ENCODE measurements at regions not wholly inside any gene's neighbourhood (a gene's known extent, or its start where the extent isn't known, plus 50 kb on each side); places are given as distances from the start of the nearest gene placed in this dataset.

DNA sequence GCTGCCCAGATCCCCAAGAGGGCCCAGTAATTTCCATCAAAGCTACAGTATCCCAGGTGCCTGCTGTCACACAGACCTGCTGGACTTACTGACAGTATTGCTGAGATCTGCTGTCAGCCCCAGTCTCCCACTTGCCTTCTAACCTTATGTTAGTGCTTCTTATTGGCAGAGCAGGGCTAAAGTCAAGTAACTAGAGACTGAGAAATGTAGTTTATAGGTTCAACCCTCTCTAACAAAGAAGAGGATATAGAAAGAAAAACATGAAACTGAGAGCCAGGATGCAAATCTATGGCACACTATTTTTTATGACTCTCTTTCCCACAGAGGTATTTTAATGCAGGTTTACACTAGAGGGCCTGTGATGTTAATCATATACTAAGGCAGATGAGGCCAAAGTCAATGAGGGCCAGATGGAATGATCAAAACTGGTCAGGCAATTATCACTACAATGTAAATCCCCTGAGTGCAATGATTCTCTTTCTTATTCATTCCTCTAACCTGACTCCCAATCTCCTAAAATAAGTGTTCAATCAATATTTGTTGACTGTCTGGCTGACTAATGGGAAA lies 781.9 kb downstream of the VRK1 start:
- H3K4me2 ChIP-seq (ENCODE audit: low read length): no peak overlapping the region
- H3K9ac ChIP-seq (ENCODE audit: low read depth, low read length): no peak overlapping the region
- no peaks in the 10 kb centered on the region for H3K4me1 ChIP-seq (ENCODE audit: control insufficient read depth, insufficient read depth, low read length)
- H3K36me3 ChIP-seq (ENCODE audit: insufficient read depth, low read length): no peaks in the 10 kb centered on the region
- no peak overlapping the region for H3K4me3 ChIP-seq (ENCODE audit: low read length)
- peaks cover 20% of the 10 kb centered on the region for H3K9me3 ChIP-seq (replicated peaks; ENCODE audit: low read length)
- H3K27me3 ChIP-seq (ENCODE audit: control insufficient read depth, insufficient read depth, low read length): no peaks in the 10 kb centered on the region

DNA sequence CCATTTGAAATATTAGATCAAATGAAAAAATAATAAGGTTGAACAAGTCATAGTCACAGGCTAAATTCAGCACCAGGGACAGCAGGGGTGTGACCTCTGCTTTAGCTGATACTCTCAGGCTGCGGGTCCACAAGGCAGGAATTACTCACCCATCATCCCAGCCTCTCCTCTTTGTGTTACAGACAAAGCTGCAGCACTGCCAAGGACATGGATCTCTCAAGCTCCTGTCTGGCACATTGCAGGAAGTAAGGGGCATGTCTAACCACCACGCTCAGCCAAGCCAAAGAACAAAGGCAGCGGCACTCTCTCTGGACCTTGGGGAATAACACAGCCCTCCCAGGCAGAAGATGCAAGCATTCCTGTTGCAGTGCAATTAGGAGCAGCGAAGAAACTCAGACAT lies 783.8 kb downstream of the VRK1 start:
- peaks cover 17% of the 10 kb centered on the region for H3K9me3 ChIP-seq (replicated peaks; ENCODE audit: low read length)
- H3K4me2 ChIP-seq (ENCODE audit: low read length): no peak overlapping the region
- no peaks in the 10 kb centered on the region for H3K4me1 ChIP-seq (ENCODE audit: control insufficient read depth, insufficient read depth, low read length)
- no peak overlapping the region for H3K9ac ChIP-seq (ENCODE audit: low read depth, low read length)
- H3K36me3 ChIP-seq (ENCODE audit: insufficient read depth, low read length): no peaks in the 10 kb centered on the region
- no peak overlapping the region for H3K4me3 ChIP-seq (ENCODE audit: low read length)
- no peaks in the 10 kb centered on the region for H3K27me3 ChIP-seq (ENCODE audit: control insufficient read depth, insufficient read depth, low read length)

- no peaks in the 10 kb centered on the region for H3K36me3 ChIP-seq (ENCODE audit: insufficient read depth, low read length)
- H3K9ac ChIP-seq (ENCODE audit: low read depth, low read length): no peak overlapping the region
- no peaks in the 10 kb centered on the region for H3K4me1 ChIP-seq (ENCODE audit: control insufficient read depth, insufficient read depth, low read length)
- H3K4me2 ChIP-seq (ENCODE audit: low read length): no peak overlapping the region
- no peak overlapping the region for H3K4me3 ChIP-seq (ENCODE audit: low read length)
- no peaks in the 10 kb centered on the region for H3K27me3 ChIP-seq (ENCODE audit: control insufficient read depth, insufficient read depth, low read length)
- peaks cover 18% of the 10 kb centered on the region for H3K9me3 ChIP-seq (replicated peaks; ENCODE audit: low read length)
Measured at GRCh38 chr14:97582022-97582421, 784.8 kb downstream of the VRK1 start.

- Histone ChIP-seq H3K36me3 (ENCODE audit: insufficient read depth, low read length) (no peaks in the 10 kb centered on the region), H3K4me1 (ENCODE audit: control insufficient read depth, insufficient read depth, low read length) (no peaks in the 10 kb centered on the region), H3K4me3 (ENCODE audit: low read length) (no peak overlapping the region), H3K27me3 (ENCODE audit: control insufficient read depth, insufficient read depth, low read length) (no peaks in the 10 kb centered on the region), H3K9ac (ENCODE audit: low read depth, low read length) (no peak overlapping the region), H3K4me2 (ENCODE audit: low read length) (no peak overlapping the region), H3K9me3 (replicated peaks; ENCODE audit: low read length) (peaks cover 12% of the 10 kb centered on the region)
Measured at GRCh38 chr14:97584528-97584927, 787.3 kb downstream of the VRK1 start.

- H3K9ac ChIP-seq (ENCODE audit: low read depth, low read length): no peak overlapping the region
- H3K4me1 ChIP-seq (ENCODE audit: control insufficient read depth, insufficient read depth, low read length): no peaks in the 10 kb centered on the region
- no peaks in the 10 kb centered on the region for H3K27me3 ChIP-seq (ENCODE audit: control insufficient read depth, insufficient read depth, low read length)
- H3K36me3 ChIP-seq (ENCODE audit: insufficient read depth, low read length): no peaks in the 10 kb centered on the region
- peaks cover 16% of the 10 kb centered on the region for H3K9me3 ChIP-seq (replicated peaks; ENCODE audit: low read length)
- H3K4me3 ChIP-seq (ENCODE audit: low read length): no peak overlapping the region
- no peak overlapping the region for H3K4me2 ChIP-seq (ENCODE audit: low read length)
Measured at GRCh38 chr14:97592341-97592980, 795.3 kb downstream of the VRK1 start.

GRCh38 chr14:97594306-97594705 lies 797.1 kb downstream of the VRK1 start:
- H3K9me3 ChIP-seq (replicated peaks; ENCODE audit: low read length): peaks cover 16% of the 10 kb centered on the region
- H3K9ac ChIP-seq (ENCODE audit: low read depth, low read length): no peak overlapping the region
- H3K4me3 ChIP-seq (ENCODE audit: low read length): no peak overlapping the region
- no peaks in the 10 kb centered on the region for H3K4me1 ChIP-seq (ENCODE audit: control insufficient read depth, insufficient read depth, low read length)
- H3K4me2 ChIP-seq (ENCODE audit: low read length): no peak overlapping the region
- no peaks in the 10 kb centered on the region for H3K27me3 ChIP-seq (ENCODE audit: control insufficient read depth, insufficient read depth, low read length)
- H3K36me3 ChIP-seq (ENCODE audit: insufficient read depth, low read length): no peaks in the 10 kb centered on the region

GRCh38 chr14:97602438-97603117 lies 805.4 kb downstream of the VRK1 start:
- H3K9me3 ChIP-seq (replicated peaks; ENCODE audit: low read length): peaks cover 5% of the 10 kb centered on the region
- H3K4me1 ChIP-seq (ENCODE audit: control insufficient read depth, insufficient read depth, low read length): no peaks in the 10 kb centered on the region
- no peak overlapping the region for H3K4me3 ChIP-seq (ENCODE audit: low read length)
- no peaks in the 10 kb centered on the region for H3K36me3 ChIP-seq (ENCODE audit: insufficient read depth, low read length)
- H3K27me3 ChIP-seq (ENCODE audit: control insufficient read depth, insufficient read depth, low read length): no peaks in the 10 kb centered on the region
- no peak overlapping the region for H3K4me2 ChIP-seq (ENCODE audit: low read length)
- no peak overlapping the region for H3K9ac ChIP-seq (ENCODE audit: low read depth, low read length)

GRCh38 chr14:97603201-97603600 lies 806.0 kb downstream of the VRK1 start:
- H3K9me3 ChIP-seq (replicated peaks; ENCODE audit: low read length): peaks cover 5% of the 10 kb centered on the region
- no peak overlapping the region for H3K9ac ChIP-seq (ENCODE audit: low read depth, low read length)
- H3K4me1 ChIP-seq (ENCODE audit: control insufficient read depth, insufficient read depth, low read length): no peaks in the 10 kb centered on the region
- H3K4me3 ChIP-seq (ENCODE audit: low read length): no peak overlapping the region
- no peak overlapping the region for H3K4me2 ChIP-seq (ENCODE audit: low read length)
- no peaks in the 10 kb centered on the region for H3K36me3 ChIP-seq (ENCODE audit: insufficient read depth, low read length)
- no peaks in the 10 kb centered on the region for H3K27me3 ChIP-seq (ENCODE audit: control insufficient read depth, insufficient read depth, low read length)

DNA sequence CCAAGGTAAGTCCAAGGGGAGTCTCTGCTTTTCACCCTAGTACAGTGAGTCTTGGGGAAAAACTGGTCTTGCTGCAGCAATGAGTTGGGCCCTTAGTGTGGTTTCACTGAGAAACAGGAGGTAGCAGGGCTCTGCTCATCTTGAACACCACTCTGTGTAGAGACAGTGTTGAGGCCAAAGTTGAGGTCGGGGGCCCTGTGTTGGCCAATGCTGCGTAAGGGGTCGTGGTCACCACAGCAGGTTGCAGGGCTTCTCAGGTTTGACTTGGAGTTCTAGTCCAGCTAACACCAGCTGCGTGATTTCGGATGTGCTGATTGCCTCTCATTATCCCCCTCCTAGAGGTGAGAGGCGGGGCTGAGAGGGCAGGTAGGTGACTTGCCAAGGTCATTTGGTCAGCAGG lies 807.5 kb downstream of the VRK1 start:
- H3K4me1 ChIP-seq (ENCODE audit: control insufficient read depth, insufficient read depth, low read length): no peaks in the 10 kb centered on the region
- no peak overlapping the region for H3K9ac ChIP-seq (ENCODE audit: low read depth, low read length)
- H3K27me3 ChIP-seq (ENCODE audit: control insufficient read depth, insufficient read depth, low read length): no peaks in the 10 kb centered on the region
- peaks cover 5% of the 10 kb centered on the region for H3K9me3 ChIP-seq (replicated peaks; ENCODE audit: low read length)
- no peak overlapping the region for H3K4me2 ChIP-seq (ENCODE audit: low read length)
- no peak overlapping the region for H3K4me3 ChIP-seq (ENCODE audit: low read length)
- no peaks in the 10 kb centered on the region for H3K36me3 ChIP-seq (ENCODE audit: insufficient read depth, low read length)

DNA sequence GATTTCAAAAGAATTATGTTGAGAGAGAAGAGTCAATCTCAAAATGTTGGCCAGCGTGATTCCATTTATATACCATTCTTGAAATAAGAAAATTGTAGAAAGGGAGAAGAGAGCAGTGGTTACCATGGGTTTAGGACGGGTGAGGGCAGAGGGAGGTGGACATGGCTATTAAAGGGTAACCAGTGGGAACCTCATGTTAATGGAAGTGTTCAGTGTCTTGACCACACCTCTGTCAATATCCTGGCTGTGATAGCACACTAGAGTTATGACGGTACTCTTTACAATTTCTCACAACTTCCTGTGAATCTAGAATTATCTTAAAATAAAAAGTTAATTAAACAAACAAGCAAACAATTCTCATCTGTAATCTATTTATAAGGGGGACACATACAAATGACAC lies 821.2 kb downstream of the VRK1 start:
- H3K36me3 ChIP-seq (ENCODE audit: insufficient read depth, low read length): no peaks in the 10 kb centered on the region
- no peaks in the 10 kb centered on the region for H3K4me1 ChIP-seq (ENCODE audit: control insufficient read depth, insufficient read depth, low read length)
- peaks cover 2% of the 10 kb centered on the region for H3K9me3 ChIP-seq (replicated peaks; ENCODE audit: low read length)
- no peak overlapping the region for H3K9ac ChIP-seq (ENCODE audit: low read depth, low read length)
- H3K4me3 ChIP-seq (ENCODE audit: low read length): no peak overlapping the region
- no peaks in the 10 kb centered on the region for H3K27me3 ChIP-seq (ENCODE audit: control insufficient read depth, insufficient read depth, low read length)
- H3K4me2 ChIP-seq (ENCODE audit: low read length): no peak overlapping the region

DNA sequence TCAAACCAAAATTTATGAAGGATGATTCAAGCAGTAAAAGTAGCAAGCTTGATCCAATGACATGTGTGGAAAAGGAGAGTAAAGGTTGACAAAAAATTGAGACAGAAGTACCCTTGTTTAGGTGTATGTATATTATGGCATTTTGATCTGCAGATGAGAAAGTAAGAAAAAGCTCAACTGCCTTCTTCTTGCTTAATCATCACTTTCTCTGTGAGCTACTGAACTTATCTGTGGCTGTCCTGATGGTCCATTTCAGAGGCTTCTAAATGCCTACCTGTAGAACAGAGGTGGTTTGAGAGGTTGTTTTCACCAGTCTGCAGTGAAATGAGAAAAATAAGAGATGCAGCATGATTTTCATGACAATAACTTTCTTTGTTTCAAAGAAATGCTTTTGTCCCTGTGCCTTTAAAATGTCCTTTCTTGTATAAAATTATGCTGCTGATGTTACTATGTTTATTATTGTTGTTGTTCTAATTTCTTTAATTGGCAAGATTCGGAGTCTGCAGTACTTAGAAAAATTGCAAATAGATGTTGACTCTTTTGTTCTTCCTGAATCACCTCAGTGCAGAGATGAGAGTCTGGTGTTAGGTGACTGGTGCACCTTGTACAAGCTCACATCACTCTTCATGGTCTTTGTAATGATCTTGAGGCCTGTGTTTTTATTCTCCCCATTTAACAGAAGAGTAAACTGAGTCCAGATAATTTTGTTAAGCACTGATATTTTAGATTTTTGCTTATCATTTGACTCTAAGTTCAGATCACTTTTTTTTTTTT lies 821.9 kb downstream of the VRK1 start:
- Histone ChIP-seq H3K4me2 (ENCODE audit: low read length) (no peak overlapping the region), H3K36me3 (ENCODE audit: insufficient read depth, low read length) (no peaks in the 10 kb centered on the region), H3K9ac (ENCODE audit: low read depth, low read length) (no peak overlapping the region), H3K4me3 (ENCODE audit: low read length) (no peak overlapping the region), H3K4me1 (ENCODE audit: control insufficient read depth, insufficient read depth, low read length) (no peaks in the 10 kb centered on the region), H3K27me3 (ENCODE audit: control insufficient read depth, insufficient read depth, low read length) (no peaks in the 10 kb centered on the region), H3K9me3 (replicated peaks; ENCODE audit: low read length) (peaks cover 6% of the 10 kb centered on the region)

All from skeletal muscle satellite cell (primary cell).